Osteoblast (primary cell): ENCODE measurements at regions not wholly inside any gene's neighbourhood (a gene's known extent, or its start where the extent isn't known, plus 50 kb on each side); places are given as distances from the start of the nearest gene placed in this dataset.

Source experiments
- DNase-seq: peaks from one replicate; pipeline ENCODE4 v3.0.0; 2011; ENCODE audit warnings: low spot score, mixed read lengths; ENCODE audit not compliant: insufficient read length; ENCODE audit errors: missing footprints
- H2AFZ ChIP-seq: 2 replicates; pipeline ENCODE4 v1.6.0; 2011; ENCODE audit warnings: mild to moderate bottlenecking, low read length
- H3K27ac ChIP-seq: 2 replicates; pipeline ENCODE4 v1.5.1; 2011; ENCODE audit warnings: mild to moderate bottlenecking, low read depth, low read length, moderate library complexity
- H3K27me3 ChIP-seq: 2 replicates; pipeline ENCODE4 v1.6.0; 2012; ENCODE audit warnings: mild to moderate bottlenecking, control low read depth, inconsistent platforms, low read length, moderate library complexity; ENCODE audit not compliant: insufficient read depth
- H3K36me3 ChIP-seq: 2 replicates; pipeline ENCODE4 v1.5.1; 2011; ENCODE audit warnings: mild to moderate bottlenecking, low read length, control low read depth, moderate library complexity; ENCODE audit not compliant: insufficient read depth
- H3K4me1 ChIP-seq: 2 replicates; pipeline ENCODE4 v1.5.1; 2011; ENCODE audit warnings: mild to moderate bottlenecking, low read length, control low read depth, moderate library complexity; ENCODE audit not compliant: insufficient read depth
- H3K4me2 ChIP-seq: 2 replicates; pipeline ENCODE4 v1.6.0; 2011; ENCODE audit warnings: mild to moderate bottlenecking, low read length; ENCODE audit not compliant: insufficient read depth
- H3K4me3 ChIP-seq: fragments of 200-600 bp; sonication (generic); 3 replicates; pipeline ENCODE4 v1.5.1; 2012; ENCODE audit warnings: mild to moderate bottlenecking, low read length, inconsistent platforms; ENCODE audit not compliant: insufficient read depth
- H3K79me2 ChIP-seq: 2 replicates; pipeline ENCODE4 v1.6.0; 2012; ENCODE audit warnings: mild to moderate bottlenecking, low read length, control low read depth, inconsistent platforms; ENCODE audit not compliant: insufficient read depth
- H3K9me3 ChIP-seq: 2 replicates; pipeline ENCODE4 v1.5.1; 2011; ENCODE audit warnings: low read depth, low read length, control low read depth
- H4K20me1 ChIP-seq: 2 replicates; pipeline ENCODE4 v1.6.0; 2012; ENCODE audit warnings: mild to moderate bottlenecking, low read length, control low read depth; ENCODE audit not compliant: insufficient read depth
- CTCF ChIP-seq: IDR thresholded peaks from 2 replicates; pipeline ENCODE4 v1.5.1; 2011; ENCODE audit warnings: mild to moderate bottlenecking, low read depth, low read length, moderate library complexity; ENCODE audit errors: extremely low read depth

GRCh38 chr14:65308536-65308935 is 104.0 kb upstream of the FUT8 start:
- Histone ChIP-seq H2AFZ (no peak overlapping the region), H3K36me3 (no peaks in the 10 kb centered on the region), H3K27ac (no peak overlapping the region), H3K79me2 (no peaks in the 10 kb centered on the region), H3K9me3 (no peaks in the 10 kb centered on the region), H3K4me3 (no peak overlapping the region), H3K4me2 (no peak overlapping the region), H3K27me3 (no peaks in the 10 kb centered on the region), H3K4me1 (peaks cover 3% of the 10 kb centered on the region), H4K20me1 (no peaks in the 10 kb centered on the region)
- DNase-seq = no peak
- no peak for TF ChIP-seq CTCF

GRCh38 chr14:65310568-65310967 is 102.0 kb upstream of the FUT8 start:
- no peak overlapping the region for H3K27ac ChIP-seq
- peaks cover 3% of the 10 kb centered on the region for H3K4me1 ChIP-seq
- H2AFZ ChIP-seq = no peak overlapping the region
- DNase-seq = no peak
- H3K9me3 ChIP-seq = no peaks in the 10 kb centered on the region
- H3K27me3 ChIP-seq = no peaks in the 10 kb centered on the region
- no peaks in the 10 kb centered on the region for H3K36me3 ChIP-seq
- no peaks in the 10 kb centered on the region for H3K79me2 ChIP-seq
- no peaks in the 10 kb centered on the region for H4K20me1 ChIP-seq
- no peak overlapping the region for H3K4me3 ChIP-seq
- no peak overlapping the region for H3K4me2 ChIP-seq
- TF ChIP-seq CTCF = no peak

- H3K4me1 ChIP-seq = peaks cover 3% of the 10 kb centered on the region
- H4K20me1 ChIP-seq = no peaks in the 10 kb centered on the region
- H3K4me2 ChIP-seq = no peak overlapping the region
- no peak for TF ChIP-seq CTCF
- no peaks in the 10 kb centered on the region for H3K9me3 ChIP-seq
- H3K27ac ChIP-seq = no peak overlapping the region
- no peaks in the 10 kb centered on the region for H3K79me2 ChIP-seq
- H3K27me3 ChIP-seq = no peaks in the 10 kb centered on the region
- no peak overlapping the region for H3K4me3 ChIP-seq
- H2AFZ ChIP-seq = no peak overlapping the region
- H3K36me3 ChIP-seq = no peaks in the 10 kb centered on the region
- DNase-seq = no peak
Measured at GRCh38 chr14:65312859-65313258, 99.7 kb upstream of the FUT8 start.

GRCh38 chr14:65318636-65319506 is 93.7 kb upstream of the FUT8 start:
- no peak overlapping the region for H3K4me3 ChIP-seq
- TF ChIP-seq CTCF = no peak
- H2AFZ ChIP-seq = no peak overlapping the region
- no peaks in the 10 kb centered on the region for H3K27me3 ChIP-seq
- no peak overlapping the region for H3K4me2 ChIP-seq
- no peaks in the 10 kb centered on the region for H4K20me1 ChIP-seq
- no peaks in the 10 kb centered on the region for H3K9me3 ChIP-seq
- no peak overlapping the region for H3K27ac ChIP-seq
- H3K4me1 ChIP-seq = no peaks in the 10 kb centered on the region
- no peak for DNase-seq
- no peaks in the 10 kb centered on the region for H3K36me3 ChIP-seq
- H3K79me2 ChIP-seq = no peaks in the 10 kb centered on the region
